ENCODE measurements at regions not wholly inside any gene's neighbourhood (a gene's known extent, or its start where the extent isn't known, plus 50 kb on each side); places are given as distances from the start of the nearest gene placed in this dataset.

GRCh38 chr4:161208564-161208963, 955.2 kb downstream of the FSTL5 start:
- no peak for TF ChIP-seq POLR2A (IDR thresholded peaks at IDR 0.05)
- TF ChIP-seq, protein P1, sequence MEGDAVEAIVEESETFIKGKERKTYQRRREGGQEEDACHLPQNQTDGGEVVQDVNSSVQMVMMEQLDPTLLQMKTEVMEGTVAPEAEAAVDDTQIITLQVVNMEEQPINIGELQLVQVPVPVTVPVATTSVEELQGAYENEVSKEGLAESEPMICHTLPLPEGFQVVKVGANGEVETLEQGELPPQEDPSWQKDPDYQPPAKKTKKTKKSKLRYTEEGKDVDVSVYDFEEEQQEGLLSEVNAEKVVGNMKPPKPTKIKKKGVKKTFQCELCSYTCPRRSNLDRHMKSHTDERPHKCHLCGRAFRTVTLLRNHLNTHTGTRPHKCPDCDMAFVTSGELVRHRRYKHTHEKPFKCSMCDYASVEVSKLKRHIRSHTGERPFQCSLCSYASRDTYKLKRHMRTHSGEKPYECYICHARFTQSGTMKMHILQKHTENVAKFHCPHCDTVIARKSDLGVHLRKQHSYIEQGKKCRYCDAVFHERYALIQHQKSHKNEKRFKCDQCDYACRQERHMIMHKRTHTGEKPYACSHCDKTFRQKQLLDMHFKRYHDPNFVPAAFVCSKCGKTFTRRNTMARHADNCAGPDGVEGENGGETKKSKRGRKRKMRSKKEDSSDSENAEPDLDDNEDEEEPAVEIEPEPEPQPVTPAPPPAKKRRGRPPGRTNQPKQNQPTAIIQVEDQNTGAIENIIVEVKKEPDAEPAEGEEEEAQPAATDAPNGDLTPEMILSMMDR (IDR thresholded peaks at IDR 0.05) = no peak
- no peak for DNase-seq
- Histone ChIP-seq H3K27me3 (no peaks in the 10 kb centered on the region), H3K27ac (no peak overlapping the region), H3K4me1 (replicated peaks in 1 of 2) (no peaks in the 10 kb centered on the region), H3K4me3 (no peak overlapping the region), H3K36me3 (replicated peaks in 1 of 2) (no peaks in the 10 kb centered on the region), H3K9me3 (replicated peaks in 1 of 3) (no peaks in the 10 kb centered on the region)
- intact Hi-C loops (cut with DNase I) = no loop called here
- 26 to 39% (median 31%) methylated on average over 1 of the region's 1 CpG for WGBS, 4 donors

DNA sequence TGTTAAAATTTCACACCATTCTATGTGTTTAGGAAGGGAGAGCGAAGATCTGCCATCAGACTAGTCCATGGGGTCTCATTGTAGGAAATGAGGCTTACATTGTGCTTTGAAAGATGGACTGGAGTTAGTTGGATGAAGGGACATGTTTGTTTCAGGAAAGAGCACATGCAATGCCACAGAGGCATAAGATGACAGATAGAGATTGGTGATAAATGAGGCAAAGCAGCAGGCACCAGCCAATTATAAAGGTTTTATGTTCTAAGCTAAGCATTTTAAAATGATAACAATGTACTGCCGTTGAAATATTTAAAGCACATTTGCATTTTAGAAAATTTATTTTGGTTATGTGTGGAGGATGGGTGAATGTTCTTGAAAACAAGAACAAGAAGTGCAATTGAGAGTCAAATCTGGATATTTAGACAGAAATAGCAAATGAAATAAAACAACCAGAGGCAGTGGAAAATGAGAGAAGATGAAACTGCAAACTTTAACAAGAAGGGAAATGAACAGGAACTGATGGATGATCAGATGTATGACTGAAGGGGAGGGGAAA, 957.2 kb downstream of the FSTL5 start:
- Histone ChIP-seq H3K9me3 (replicated peaks in 1 of 3) (no peaks in the 10 kb centered on the region), H3K4me3 (no peak overlapping the region), H3K36me3 (replicated peaks in 1 of 2) (no peaks in the 10 kb centered on the region), H3K27me3 (no peaks in the 10 kb centered on the region), H3K27ac (no peak overlapping the region), H3K4me1 (replicated peaks in 1 of 2) (no peaks in the 10 kb centered on the region)
- TF ChIP-seq, protein P1 (IDR thresholded peaks at IDR 0.05) = no peak
- TF ChIP-seq POLR2A (IDR thresholded peaks at IDR 0.05) = no peak
- 66 to 82% (median 69%) methylated on average over 2 of the region's 2 CpGs for WGBS, 4 donors
- DNase-seq = no peak
- intact Hi-C loops (cut with DNase I) = no loop called here

GRCh38 chr4:161203865-161204264, 959.9 kb downstream of the FSTL5 start:
- TF ChIP-seq POLR2A (IDR thresholded peaks at IDR 0.05) = no peak
- TF ChIP-seq, protein P1 (IDR thresholded peaks at IDR 0.05) = no peak
- Histone ChIP-seq H3K4me3 (no peak overlapping the region), H3K27me3 (no peaks in the 10 kb centered on the region), H3K9me3 (replicated peaks in 1 of 3) (no peaks in the 10 kb centered on the region), H3K4me1 (replicated peaks in 1 of 2) (no peaks in the 10 kb centered on the region), H3K27ac (no peak overlapping the region), H3K36me3 (replicated peaks in 1 of 2) (no peaks in the 10 kb centered on the region)
- DNase-seq = no peak
- 64 to 80% (median 73%) methylated on average over 2 to 3 of the region's 3 CpGs for WGBS, 4 donors
- intact Hi-C loops (cut with DNase I) = no loop called here

DNA sequence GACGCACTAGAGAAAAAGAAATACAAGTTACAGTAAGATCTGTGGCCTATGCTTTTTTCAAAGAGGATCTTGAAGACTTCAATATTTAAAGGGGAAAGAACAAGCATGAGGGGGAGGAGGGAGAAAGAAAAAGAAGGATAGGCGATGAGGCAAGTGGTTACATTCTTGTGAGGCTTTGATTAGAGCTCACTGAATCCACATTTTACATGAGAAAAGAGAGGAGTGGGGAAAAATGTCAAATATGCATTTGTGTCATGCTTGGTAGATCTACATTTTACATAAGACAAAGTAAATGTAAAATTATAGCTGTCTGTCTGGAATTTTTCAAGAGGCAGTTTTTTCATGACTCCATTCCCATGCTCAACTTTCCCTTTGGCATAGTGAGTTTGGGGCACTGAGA, 965.9 kb downstream of the FSTL5 start:
- no peak overlapping the region for H3K27ac ChIP-seq
- no peak for DNase-seq
- intact Hi-C loops (cut with DNase I) = no loop called here
- no peaks in the 10 kb centered on the region for H3K27me3 ChIP-seq
- no peaks in the 10 kb centered on the region for H3K4me1 ChIP-seq (replicated peaks in 1 of 2)
- no peak overlapping the region for H3K4me3 ChIP-seq
- WGBS, 4 donors = 71 to 82% (median 78%) methylated on average over 2 of the region's 2 CpGs
- no peaks in the 10 kb centered on the region for H3K9me3 ChIP-seq (replicated peaks in 1 of 3)
- TF ChIP-seq POLR2A (IDR thresholded peaks at IDR 0.05) = no peak
- TF ChIP-seq, protein P1 (IDR thresholded peaks at IDR 0.05) = no peak
- no peaks in the 10 kb centered on the region for H3K36me3 ChIP-seq (replicated peaks in 1 of 2)
